Neural progenitor cell (in vitro differentiated cells): ENCODE measurements at regions not wholly inside any gene's neighbourhood (a gene's known extent, or its start where the extent isn't known, plus 50 kb on each side); places are given as distances from the start of the nearest gene placed in this dataset.

ENCODE experiments used
- CTCF ChIP-seq: fragments of 200-600 bp; sonication (generic); IDR thresholded peaks from 2 replicates; pipeline ENCODE4 v1.5.1; 2017; ENCODE audit warnings: antibody characterized with exemption, mild to moderate bottlenecking
- EZH2 ChIP-seq: fragments of 200-600 bp; sonication (generic); IDR thresholded peaks from 2 replicates; pipeline ENCODE4 v1.6.1; 2017; ENCODE audit warnings: antibody characterized with exemption, mild to moderate bottlenecking, moderate library complexity
- EZH2phosphoT487 ChIP-seq: fragments of 200-600 bp; sonication (generic); IDR thresholded peaks from 2 replicates; pipeline ENCODE4 v1.6.1; 2017; ENCODE audit warnings: antibody characterized with exemption

DNA sequence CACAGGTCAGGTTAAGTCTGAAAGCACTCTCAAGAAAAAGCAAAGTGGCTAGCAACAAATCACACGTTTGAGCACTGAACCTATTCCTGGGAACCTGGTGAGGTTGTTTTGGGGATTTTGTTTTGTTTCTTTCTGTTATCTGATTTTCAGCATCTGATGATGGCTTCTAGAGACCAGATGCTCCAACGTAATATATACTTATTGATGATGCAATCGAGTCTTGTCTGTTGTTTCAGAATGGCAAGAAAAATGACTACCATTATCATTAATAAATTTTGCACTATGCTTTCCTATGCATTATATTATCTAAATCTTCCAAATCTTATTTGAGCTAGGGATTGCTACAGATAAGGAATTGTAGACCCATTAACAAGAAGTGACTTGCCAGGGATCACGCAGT is 312.3 kb upstream of the FAT3 start:
- TF ChIP-seq CTCF = no peak
- no peak for TF ChIP-seq EZH2phosphoT487
- no peak for TF ChIP-seq EZH2
